K562 (cell line): ENCODE measurements at regions not wholly inside any gene's neighbourhood (a gene's known extent, or its start where the extent isn't known, plus 50 kb on each side); places are given as distances from the start of the nearest gene placed in this dataset.
A peak's percentile ranks its signal among the peaks of the same experiment; 100 is the strongest.

Experiments used
- ATAC-seq: fragments of 200-7000 bp; cut with Tn5 transposase; 3 replicates; pipeline ENCODE4 v1.9.1; 2020; ENCODE audit warnings: moderate library complexity
- BruUV-seq: library from RNA; stranded (reverse); fragments of 400-500 nt; replicated peaks from 2 replicates; lab custom pipeline; 2021; lab: Mats Ljungman, UMichigan
- CTCF ChIA-PET: fragments of 300-600 bp; formaldehyde crosslinking; extraction: SDS; loops from one replicate; lab custom pipeline; 2021; ENCODE audit warnings: low intra/inter-chr PET ratio; lab: Yijun Ruan, JAX
- POLR2A ChIA-PET: fragments of 300-600, 350-650 bp; sonication (Branson Sonifier 250); formaldehyde crosslinking; extraction: SDS; loops from one replicate; lab custom pipeline; 2021; ENCODE audit warnings: antibody characterized with exemption, inconsistent platforms; lab: Yijun Ruan, JAX
- DNase-seq, 4 experiments: peaks; one replicate each; pipeline versions ENCODE4 v3.0.0 to v3.0.0-alpha.2; 2011 to 2018; ENCODE audit warnings: low spot score in 3 of 4, mixed read lengths in 3 of 4; ENCODE audit errors: extremely low read depth in 1 of 4
- FAIRE-seq: peaks from 2 replicates; lab custom pipeline; 2011; peaks lifted over from hg19 to GRCh38; lab: Jason Lieb, UNC
- H2AFZ ChIP-seq: 2 replicates; pipeline ENCODE4 v1.6.0; 2011; ENCODE audit warnings: low read depth, low read length, control low read depth, inconsistent platforms
- H3K27ac ChIP-seq: fragments of 200-600 bp; 3 replicates; pipeline ENCODE4 v1.8.0; 2011; ENCODE audit warnings: low read depth, mild to moderate bottlenecking, control low read depth, inconsistent platforms, low read length, moderate library complexity, mixed read lengths; ENCODE audit errors: extremely low read depth
- H3K27me3 ChIP-seq, 2 experiments: fragments of 300-600 bp in 1 of 2; 2 replicates in 1 of 2; 3 replicates in 1 of 2; pipeline versions ENCODE4 v1.6.0 to v1.8.0; 2011; ENCODE audit warnings: inconsistent platforms in 2 of 2, low read length in 2 of 2, mild to moderate bottlenecking in 1 of 2, mixed read lengths in 1 of 2, moderate library complexity in 1 of 2; ENCODE audit not compliant: control insufficient read depth in 2 of 2, insufficient read depth in 2 of 2
- H3K36me3 ChIP-seq: fragments of 300-600 bp; 3 replicates; pipeline ENCODE4 v1.8.0; 2011; ENCODE audit warnings: mild to moderate bottlenecking, low read length, inconsistent platforms; ENCODE audit not compliant: control insufficient read depth, insufficient read depth
- H3K4me1 ChIP-seq, 2 experiments: fragments of 200-600 bp in 1 of 2; replicated peaks in 1 of 2; 2 replicates in 1 of 2; 3 replicates in 1 of 2; pipeline versions ENCODE4 v1.5.1 to v1.8.0; 2011; ENCODE audit warnings: inconsistent platforms in 2 of 2, low read length in 2 of 2, mild to moderate bottlenecking in 1 of 2, mixed read lengths in 1 of 2, moderate library complexity in 1 of 2; ENCODE audit not compliant: control insufficient read depth in 2 of 2, insufficient read depth in 2 of 2
- H3K4me2 ChIP-seq: 2 replicates; pipeline ENCODE4 v1.6.1; 2011; ENCODE audit warnings: low read length, control low read depth, inconsistent platforms, mixed read lengths; ENCODE audit not compliant: insufficient read depth
- H3K4me3 ChIP-seq: fragments of 200-600 bp; sonication (generic), shearing (Covaris generic); 2 replicates; pipeline ENCODE4 v1.5.1; 2016; ENCODE audit warnings: control low read depth, inconsistent platforms
- H3K79me2 ChIP-seq: fragments of 200-600 bp; 3 replicates; pipeline ENCODE4 v1.8.0; 2011; ENCODE audit warnings: low read length, inconsistent platforms; ENCODE audit not compliant: control insufficient read depth, insufficient read depth
- H3K9ac ChIP-seq, 2 experiments: 2 replicates each; pipeline versions ENCODE4 v1.6.0 to v1.6.1; 2011; ENCODE audit warnings: low read depth in 2 of 2, low read length in 2 of 2, control low read depth in 1 of 2, inconsistent platforms in 1 of 2, mild to moderate bottlenecking in 1 of 2, mixed read lengths in 1 of 2; ENCODE audit not compliant: insufficient read depth in 1 of 2
- H3K9me1 ChIP-seq: one replicate; pipeline ENCODE4 v1.6.0; 2011; ENCODE audit warnings: inconsistent platforms, mild to moderate bottlenecking, low read length, moderate library complexity; ENCODE audit not compliant: control insufficient read depth, insufficient read depth
- H3K9me3 ChIP-seq: replicated peaks from 2 replicates; pipeline ENCODE4 v1.5.1; 2011; ENCODE audit warnings: low read depth, low read length, inconsistent platforms; ENCODE audit not compliant: control insufficient read depth, insufficient read depth
- H4K20me1 ChIP-seq: replicated peaks from 2 replicates; pipeline ENCODE4 v1.6.1; 2011; ENCODE audit warnings: low read length, inconsistent platforms, mixed read lengths; ENCODE audit not compliant: control insufficient read depth, insufficient read depth
- CREM ChIP-seq: IDR thresholded peaks from 2 replicates; pipeline ENCODE4 v1.6.1; 2014; ENCODE audit warnings: antibody characterized with exemption, low read depth
- DIDO1 ChIP-seq: fragments of 450-650 bp; IDR thresholded peaks from 2 replicates; pipeline ENCODE4 v1.6.1; 2016; ENCODE audit warnings: low read depth, missing biosample characterization, missing genetic modification characterization
- IFI16 ChIP-seq: fragments of 250-450 bp; sonication (Bioruptor Pico); IDR thresholded peaks from 2 replicates; pipeline ENCODE4 v2.1.2; 2022; ENCODE audit warnings: mild to moderate bottlenecking, inconsistent platforms
- KDM1A ChIP-seq, 2 experiments: fragments of 450-650 bp; IDR thresholded peaks; 2 replicates each; pipeline ENCODE4 v1.6.1; 2016; ENCODE audit warnings: mild to moderate bottlenecking in 2 of 2
- POLR2G ChIP-seq: fragments of 200-400 bp; formaldehyde crosslinking; IDR thresholded peaks from 2 replicates; pipeline ENCODE4 v1.6.1; 2017; ENCODE audit warnings: low read depth, mild to moderate bottlenecking, antibody characterized with exemption, low read length, moderate library complexity
- PREB ChIP-seq: sonication (generic); formaldehyde crosslinking; IDR thresholded peaks from 2 replicates; pipeline ENCODE4 v1.8.1; 2023; ENCODE audit warnings: mild to moderate bottlenecking, missing genetic modification reagents
- RBM14 ChIP-seq: fragments of 200-400 bp; formaldehyde crosslinking; IDR thresholded peaks from 2 replicates; pipeline ENCODE4 v1.6.1; 2018; ENCODE audit warnings: low read depth, mild to moderate bottlenecking, low read length, moderate library complexity, borderline replicate concordance; ENCODE audit not compliant: insufficient read depth
- RBM15 ChIP-seq: fragments of 200-400 bp; formaldehyde crosslinking; IDR thresholded peaks from 2 replicates; pipeline ENCODE4 v1.6.1; 2018; ENCODE audit warnings: mild to moderate bottlenecking, low read length, moderate library complexity; ENCODE audit not compliant: insufficient read depth
- RCOR1 ChIP-seq, 2 experiments: IDR thresholded peaks; 2 replicates each; pipeline ENCODE4 v1.6.1; 2012; ENCODE audit warnings: low read depth in 2 of 2, low read length in 2 of 2, borderline replicate concordance in 1 of 2, improper control_type of control experiment in 1 of 2
- TRIM24 ChIP-seq, 2 experiments: fragments of 450-650 bp; IDR thresholded peaks; 2 replicates each; pipeline ENCODE4 v1.6.1; 2016
- YY1 ChIP-seq, 3 experiments: IDR thresholded peaks; 2 replicates each; pipeline ENCODE4 v1.6.1; 2011; ENCODE audit warnings: low read length in 2 of 3, mild to moderate bottlenecking in 2 of 3, moderate library complexity in 2 of 3, borderline replicate concordance in 1 of 3, control low read depth in 1 of 3, low read depth in 1 of 3; ENCODE audit not compliant: insufficient read depth in 3 of 3, insufficient replicate concordance in 2 of 3, control insufficient read depth in 1 of 3, insufficient read length in 1 of 3; ENCODE audit errors: extremely low read depth in 1 of 3
- ZBTB11 ChIP-seq, 3 experiments: fragments of 200-800 bp in 1 of 3; fragments of 250-450 bp in 1 of 3; fragments of 450-650 bp in 1 of 3; sonication (Bioruptor Pico) in 1 of 3; sonication (Bioruptor generic) in 1 of 3; formaldehyde crosslinking in 1 of 3; IDR thresholded peaks; 2 replicates each; pipeline versions ENCODE4 v1.6.1 to v1.8.0; 2016 to 2022; ENCODE audit warnings: mild to moderate bottlenecking in 2 of 3, missing genetic modification characterization in 2 of 3, missing compliant biosample characterization in 1 of 3, moderate library complexity in 1 of 3
- ZNF165 ChIP-seq: fragments of 250-450 bp; sonication (Bioruptor Pico); IDR thresholded peaks from 2 replicates; pipeline ENCODE4 v1.4.0; 2020; ENCODE audit warnings: borderline replicate concordance
- ZNF263 ChIP-seq: sonication (generic); formaldehyde crosslinking; IDR thresholded peaks from 2 replicates; pipeline ENCODE4 v1.8.0; 2022; ENCODE audit warnings: mild to moderate bottlenecking, missing genetic modification reagents, borderline replicate concordance
- WGBS: fragments of 100-300 bp; shearing (Covaris generic); methylation state at CpG from one replicate; pipeline ENCODE4 v1.1.6; 2016; ENCODE audit warnings: low coverage, mixed read lengths; ENCODE audit not compliant: insufficient coverage; ENCODE audit errors: missing lambda C conversion rate; 5-methylcytosine and 5-hydroxymethylcytosine counted together
- in situ Hi-C: fragments of 300-500 bp; cut with MboI; formaldehyde crosslinking; loops from 4 replicates; pipeline ENCODE4 v1.15.0; 2018; ENCODE audit warnings: inconsistent platforms, mixed read lengths
- intact Hi-C: fragments of 100-400 bp; cut with micrococcal nuclease; formaldehyde crosslinking; loops from 2 replicates; pipeline ENCODE4 v1.14.2; 2022

GRCh38 chr7:22563032-22563501 lies 63.1 kb upstream of the STEAP1B start:
- Histone ChIP-seq H3K4me3 (peak overlapping the region; percentile 27), H3K79me2 (peaks cover 6% of the 10 kb centered on the region; the same call in 2 of the 3 replicates), H3K9me1 (no peaks in the 10 kb centered on the region), H3K36me3 (no peaks in the 10 kb centered on the region), H3K9me3 (no peaks in the 10 kb centered on the region), H3K9ac (peak overlapping the region; percentile 37 to 87; a peak in 2 of 4 replicates), H4K20me1 (no peaks in the 10 kb centered on the region), H2AFZ (peak overlapping the region; percentile 70), H3K27me3 (no peaks in the 10 kb centered on the region), H3K4me1 (peaks cover 15 to 51% of the 10 kb centered on the region in 2 experiments), H3K4me2 (peak overlapping the region; percentile 73), H3K27ac (no peak overlapping the region; the same call in 2 of the 3 replicates)
- intact Hi-C loops: loop anchor here (5.0 to 10.0 kb wide), 4 partner anchors 99 to 509 kb away; no protein-coding TSS in a partner anchor
- in situ Hi-C loops: loop anchor here (5.0 kb wide), 2 partner anchors 159 to 504 kb away; no protein-coding TSS in a partner anchor
- BruUV-seq: no TSS peak
- CTCF ChIA-PET: interaction anchor here (1.7 kb wide), 1 partner anchor 166 kb away, joined by 6 read pairs; no protein-coding TSS in a partner anchor
- POLR2A ChIA-PET: interaction anchor here (0.6 to 1.6 kb wide), 4 partner anchors 99 to 293 kb away, joined by 3 to 11 read pairs (median 4); partner anchors contain the start of gene IL6
- ATAC-seq: peak; percentile 76
- 3% methylated on average over 10 of the region's 10 CpGs for WGBS
- peak; percentile 72 for FAIRE-seq
- DNase-seq: peak; percentile 34 to 79 (median 56)
- no peak for TF ChIP-seq RBM14
- TF ChIP-seq YY1 (IDR thresholded peaks at IDR 0.05; ENCODE audit: borderline replicate concordance in 1 of 3, control insufficient read depth in 1 of 3, extremely low read depth in 1 of 3, insufficient read depth in 3 of 3, insufficient read length in 1 of 3, insufficient replicate concordance in 2 of 3, low read depth in 1 of 3, low read length in 2 of 3): peak in 1 of 3 experiments; percentile 55
- peak in 1 of 2 experiments; percentile 69; a peak in 2 of 4 replicates for TF ChIP-seq RCOR1 (IDR thresholded peaks at IDR 0.05; ENCODE audit: borderline replicate concordance in 1 of 2, low read depth in 2 of 2, low read length in 2 of 2)
- TF ChIP-seq CREM: peak; percentile 65
- no peak for TF ChIP-seq DIDO1 (tag)
- peak in 1 of 2 experiments; percentile 50; a peak in 1 of 4 replicates for TF ChIP-seq KDM1A (IDR thresholded peaks at IDR 0.05)
- peak in 1 of 3 experiments; percentile 55; a peak in 2 of 6 replicates for TF ChIP-seq ZBTB11 (CRISPR knock-in tag; IDR thresholded peaks at IDR 0.05)
- TF ChIP-seq ZNF165 (CRISPR knock-in tag): no peak
- no peak for TF ChIP-seq IFI16 (CRISPR knock-in tag)
- TF ChIP-seq PREB (CRISPR knock-in tag): no peak
- TF ChIP-seq ZNF263 (CRISPR knock-in tag): peak; percentile 7; the same call in 1 of the 2 replicates
- TF ChIP-seq RBM15: no peak
- no peak for TF ChIP-seq TRIM24 (IDR thresholded peaks at IDR 0.05)
- TF ChIP-seq POLR2G: no peak
